Esophagus squamous epithelium (tissue), 4 donors: ENCODE measurements at regions not wholly inside any gene's neighbourhood (a gene's known extent, or its start where the extent isn't known, plus 50 kb on each side); places are given as distances from the start of the nearest gene placed in this dataset.

Experiments
- POLR2A ChIP-seq, 4 donors: fragments of 450-650 bp; IDR thresholded peaks; one replicate each; pipeline ENCODE4 v1.6.1; 2017; ENCODE audit warnings: antibody characterized with exemption in 4 of 4, mild to moderate bottlenecking in 4 of 4, moderate library complexity in 3 of 4
- TF ChIP-seq, protein P1 (sequence below), 6 experiments: fragments of 450-650 bp in 4 of 6; fragments of 200-600 bp in 2 of 6; sonication (generic) in 2 of 6; IDR thresholded peaks; one replicate each; pipeline ENCODE4 v1.5.1; 2016 to 2019; ENCODE audit warnings: antibody characterized with exemption in 6 of 6, mild to moderate bottlenecking in 4 of 6, moderate library complexity in 4 of 6

DNA sequence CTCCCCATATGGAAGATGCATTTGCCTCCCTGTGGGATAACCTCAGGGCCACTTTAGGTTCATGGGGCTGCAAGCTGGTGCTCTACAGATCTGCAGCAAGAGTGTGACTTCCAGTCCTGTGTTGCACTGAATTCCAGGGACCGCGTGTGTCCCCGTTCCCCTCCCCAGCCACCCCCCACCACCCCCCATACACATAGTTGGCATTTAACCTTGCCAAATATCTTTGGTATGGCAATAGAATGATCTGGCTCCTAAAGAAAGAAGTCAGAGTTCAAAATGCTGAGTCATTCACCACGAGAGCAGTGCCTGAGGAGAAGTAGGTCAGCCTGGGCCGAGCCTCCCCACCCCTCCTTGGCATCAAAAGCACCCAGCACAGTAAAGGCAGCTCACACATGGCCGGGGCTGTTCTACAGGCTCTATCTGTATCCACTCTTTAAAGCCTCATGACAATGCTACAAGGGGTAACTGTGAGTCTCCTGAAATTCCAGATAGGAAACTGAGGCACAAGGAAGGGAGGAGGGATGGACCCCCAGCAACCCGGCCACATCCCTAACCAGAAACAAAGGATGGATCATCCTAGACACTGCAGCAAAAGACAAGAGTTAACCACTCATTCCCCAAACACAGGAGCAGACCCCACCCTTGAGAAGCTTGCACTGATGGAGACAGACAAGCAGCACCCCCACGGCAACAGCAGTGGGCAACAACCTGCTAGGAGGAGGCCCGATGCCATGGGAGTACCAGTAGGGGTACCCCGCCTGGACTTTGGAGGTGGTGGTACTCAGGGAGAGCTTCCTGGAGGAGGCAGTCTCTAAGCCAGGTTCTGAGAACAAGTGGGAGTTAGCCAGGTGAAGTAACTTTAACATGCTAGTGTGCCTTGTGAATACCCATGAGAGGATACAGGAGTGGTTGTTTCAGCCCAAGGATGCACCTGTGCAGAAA is 70.3 kb upstream of the NANOS1 start:
- TF ChIP-seq, protein P1, sequence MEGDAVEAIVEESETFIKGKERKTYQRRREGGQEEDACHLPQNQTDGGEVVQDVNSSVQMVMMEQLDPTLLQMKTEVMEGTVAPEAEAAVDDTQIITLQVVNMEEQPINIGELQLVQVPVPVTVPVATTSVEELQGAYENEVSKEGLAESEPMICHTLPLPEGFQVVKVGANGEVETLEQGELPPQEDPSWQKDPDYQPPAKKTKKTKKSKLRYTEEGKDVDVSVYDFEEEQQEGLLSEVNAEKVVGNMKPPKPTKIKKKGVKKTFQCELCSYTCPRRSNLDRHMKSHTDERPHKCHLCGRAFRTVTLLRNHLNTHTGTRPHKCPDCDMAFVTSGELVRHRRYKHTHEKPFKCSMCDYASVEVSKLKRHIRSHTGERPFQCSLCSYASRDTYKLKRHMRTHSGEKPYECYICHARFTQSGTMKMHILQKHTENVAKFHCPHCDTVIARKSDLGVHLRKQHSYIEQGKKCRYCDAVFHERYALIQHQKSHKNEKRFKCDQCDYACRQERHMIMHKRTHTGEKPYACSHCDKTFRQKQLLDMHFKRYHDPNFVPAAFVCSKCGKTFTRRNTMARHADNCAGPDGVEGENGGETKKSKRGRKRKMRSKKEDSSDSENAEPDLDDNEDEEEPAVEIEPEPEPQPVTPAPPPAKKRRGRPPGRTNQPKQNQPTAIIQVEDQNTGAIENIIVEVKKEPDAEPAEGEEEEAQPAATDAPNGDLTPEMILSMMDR (IDR thresholded peaks at IDR 0.05): no peak
- TF ChIP-seq POLR2A (IDR thresholded peaks at IDR 0.05): no peak
